ENCODE measurements at regions not wholly inside any gene's neighbourhood (a gene's known extent, or its start where the extent isn't known, plus 50 kb on each side); places are given as distances from the start of the nearest gene placed in this dataset.

GRCh38 chr6:76435174-76435573 lies 362.7 kb upstream of the IMPG1 start:
- intact Hi-C loops (cut with micrococcal nuclease; ENCODE audit: unreplicated experiment): no loop called here
- no TSS peak for BruUV-seq (replicated peaks)
- CTCF ChIA-PET: no interaction called here

GRCh38 chr6:76422511-76423213 lies 350.2 kb upstream of the IMPG1 start:
- Histone ChIP-seq H3K27ac (ENCODE audit: low read depth, low read length, poor library complexity, severe bottlenecking) (no peak overlapping the region), H3K27me3 (replicated peaks; ENCODE audit: insufficient read depth, low read depth, low read length, poor library complexity) (no peaks in the 10 kb centered on the region), H3K9me3 (ENCODE audit: low read depth, low read length, poor library complexity, severe bottlenecking) (peaks cover 6% of the 10 kb centered on the region), H3K36me3 (ENCODE audit: insufficient read depth, low read length, poor library complexity, severe bottlenecking) (no peaks in the 10 kb centered on the region), H3K4me1 (ENCODE audit: insufficient read depth, low read length, poor library complexity, severe bottlenecking) (no peaks in the 10 kb centered on the region), H3K4me3 (ENCODE audit: low read depth, low read length, poor library complexity, severe bottlenecking) (no peak overlapping the region)
- ChIA-PET CTCF (no interaction called here), POLR2A (ENCODE audit: low non-redundant PET) (no interaction called here)
- no TSS peak for BruUV-seq (replicated peaks)
- intact Hi-C loops (cut with micrococcal nuclease; ENCODE audit: unreplicated experiment): no loop called here
- TF ChIP-seq EZH2 (IDR thresholded peaks at IDR 0.05; ENCODE audit: borderline replicate concordance, low read depth, low read length, poor library complexity, severe bottlenecking) (no peak), CTCF (conservative IDR thresholded peaks at IDR 0.05; ENCODE audit: low read depth, low read length) (no peak)
- no peak for DNase-seq (ENCODE audit: low spot score)

More at GRCh38 chr6:76435174-76435573, 362.7 kb upstream of the IMPG1 start:
- no peaks in the 10 kb centered on the region for H3K27me3 ChIP-seq (replicated peaks; ENCODE audit: insufficient read depth, low read depth, low read length, poor library complexity)
- no peaks in the 10 kb centered on the region for H3K4me1 ChIP-seq (ENCODE audit: insufficient read depth, low read length, poor library complexity, severe bottlenecking)
- TF ChIP-seq EZH2 (IDR thresholded peaks at IDR 0.05; ENCODE audit: borderline replicate concordance, low read depth, low read length, poor library complexity, severe bottlenecking) (no peak), CTCF (conservative IDR thresholded peaks at IDR 0.05; ENCODE audit: low read depth, low read length) (no peak)
- no peaks in the 10 kb centered on the region for H3K36me3 ChIP-seq (ENCODE audit: insufficient read depth, low read length, poor library complexity, severe bottlenecking)
- POLR2A ChIA-PET (ENCODE audit: low non-redundant PET): no interaction called here
- no peak overlapping the region for H3K27ac ChIP-seq (ENCODE audit: low read depth, low read length, poor library complexity, severe bottlenecking)
- no peak overlapping the region for H3K4me3 ChIP-seq (ENCODE audit: low read depth, low read length, poor library complexity, severe bottlenecking)
- H3K9me3 ChIP-seq (ENCODE audit: low read depth, low read length, poor library complexity, severe bottlenecking): peaks cover 3% of the 10 kb centered on the region
- DNase-seq (ENCODE audit: low spot score): no peak

- BruUV-seq (replicated peaks): no TSS peak
- CTCF ChIA-PET: no interaction called here
Observed at GRCh38 chr6:76420094-76420493, 347.6 kb upstream of the IMPG1 start.

More at GRCh38 chr6:76420094-76420493, 347.6 kb upstream of the IMPG1 start:
- Histone ChIP-seq H3K9me3 (ENCODE audit: low read depth, low read length, poor library complexity, severe bottlenecking) (peaks cover 6% of the 10 kb centered on the region), H3K27ac (ENCODE audit: low read depth, low read length, poor library complexity, severe bottlenecking) (no peak overlapping the region), H3K36me3 (ENCODE audit: insufficient read depth, low read length, poor library complexity, severe bottlenecking) (no peaks in the 10 kb centered on the region), H3K27me3 (replicated peaks; ENCODE audit: insufficient read depth, low read depth, low read length, poor library complexity) (no peaks in the 10 kb centered on the region), H3K4me1 (ENCODE audit: insufficient read depth, low read length, poor library complexity, severe bottlenecking) (no peaks in the 10 kb centered on the region), H3K4me3 (ENCODE audit: low read depth, low read length, poor library complexity, severe bottlenecking) (no peak overlapping the region)
- POLR2A ChIA-PET (ENCODE audit: low non-redundant PET): no interaction called here
- intact Hi-C loops (cut with micrococcal nuclease; ENCODE audit: unreplicated experiment): no loop called here
- no peak for TF ChIP-seq CTCF (conservative IDR thresholded peaks at IDR 0.05; ENCODE audit: low read depth, low read length)
- TF ChIP-seq EZH2 (IDR thresholded peaks at IDR 0.05; ENCODE audit: borderline replicate concordance, low read depth, low read length, poor library complexity, severe bottlenecking): no peak
- DNase-seq (ENCODE audit: low spot score): no peak

Data from A673 (cell line).